ENCODE measurements at regions not wholly inside any gene's neighbourhood (a gene's known extent, or its start where the extent isn't known, plus 50 kb on each side); places are given as distances from the start of the nearest gene placed in this dataset.

- ATAC-seq (no peak), DNase-seq (peak in 2 of 4 donors; percentile 11 to 17)
- H3K9me3 ChIP-seq: no peaks in the 10 kb centered on the region
- no peak for TF ChIP-seq CTCF (IDR thresholded peaks at IDR 0.05)
- intact Hi-C loops (cut with DNase I): no loop called here
- no peaks in the 10 kb centered on the region for H3K4me1 ChIP-seq
- peaks cover 0 to 50% of the 10 kb centered on the region in 2 donors for H3K27me3 ChIP-seq
- no peak overlapping the region for H3K27ac ChIP-seq
- H3K4me3 ChIP-seq: no peak overlapping the region
- no peaks in the 10 kb centered on the region for H3K36me3 ChIP-seq
Observed at GRCh38 chr10:2936816-2937215, 130.5 kb upstream of the PFKP start.

- H3K4me1 ChIP-seq: no peaks in the 10 kb centered on the region
- H3K27ac ChIP-seq: no peak overlapping the region
- DNase-seq (peak in 1 of 4 donors; percentile 76), ATAC-seq (no peak)
- peaks cover 0 to 50% of the 10 kb centered on the region in 2 donors for H3K27me3 ChIP-seq
- intact Hi-C loops (cut with DNase I): no loop called here
- TF ChIP-seq CTCF (IDR thresholded peaks at IDR 0.05): no peak
- H3K9me3 ChIP-seq: no peaks in the 10 kb centered on the region
- H3K4me3 ChIP-seq: no peak overlapping the region
- H3K36me3 ChIP-seq: no peaks in the 10 kb centered on the region
Observed at GRCh38 chr10:2935647-2936386, 131.5 kb upstream of the PFKP start.

- H3K27ac ChIP-seq: no peak overlapping the region
- H3K27me3 ChIP-seq: peaks cover 0 to 44% of the 10 kb centered on the region in 2 donors
- ATAC-seq: no peak
- TF ChIP-seq CTCF (IDR thresholded peaks at IDR 0.05): no peak
- no peak overlapping the region for H3K4me3 ChIP-seq
- no peaks in the 10 kb centered on the region for H3K9me3 ChIP-seq
- intact Hi-C loops (cut with DNase I): no loop called here
- no peaks in the 10 kb centered on the region for H3K36me3 ChIP-seq
- H3K4me1 ChIP-seq: no peaks in the 10 kb centered on the region
- no peak for DNase-seq
Observed at GRCh38 chr10:2933924-2934323, 133.4 kb upstream of the PFKP start.

- H3K4me3 ChIP-seq: no peak overlapping the region
- ATAC-seq (no peak), DNase-seq (no peak)
- peaks cover 0 to 41% of the 10 kb centered on the region in 2 donors for H3K27me3 ChIP-seq
- intact Hi-C loops (cut with DNase I): no loop called here
- no peak for TF ChIP-seq CTCF (IDR thresholded peaks at IDR 0.05)
- no peaks in the 10 kb centered on the region for H3K36me3 ChIP-seq
- H3K9me3 ChIP-seq: no peaks in the 10 kb centered on the region
- H3K4me1 ChIP-seq: no peaks in the 10 kb centered on the region
- no peak overlapping the region for H3K27ac ChIP-seq
Observed at GRCh38 chr10:2933519-2933918, 133.8 kb upstream of the PFKP start.

- Histone ChIP-seq H3K9me3 (no peaks in the 10 kb centered on the region), H3K27ac (no peak overlapping the region), H3K27me3 (peaks cover 0 to 41% of the 10 kb centered on the region in 2 donors), H3K36me3 (no peaks in the 10 kb centered on the region), H3K4me1 (peaks cover 0 to 2% of the 10 kb centered on the region in 2 donors), H3K4me3 (no peak overlapping the region)
- intact Hi-C loops (cut with DNase I): no loop called here
- ATAC-seq (no peak), DNase-seq (no peak)
- no peak for TF ChIP-seq CTCF (IDR thresholded peaks at IDR 0.05)
Observed at GRCh38 chr10:2933071-2933470, 134.3 kb upstream of the PFKP start.
